PC-3 (cell line): ENCODE measurements at regions not wholly inside any gene's neighbourhood (a gene's known extent, or its start where the extent isn't known, plus 50 kb on each side); places are given as distances from the start of the nearest gene placed in this dataset.

Experiments used
- ATAC-seq: fragments of 200-7000 bp; cut with Tn5 transposase; 2 replicates; pipeline ENCODE4 v1.9.1; 2020; ENCODE audit warnings: mild to moderate bottlenecking, moderate library complexity
- BruUV-seq: library from RNA; stranded (reverse); fragments of 400-500 nt; replicated peaks from 2 replicates; lab custom pipeline; 2021; lab: Mats Ljungman, UMichigan
- CTCF ChIA-PET: fragments of 300-600 bp; sonication (Branson Sonifier 250); formaldehyde crosslinking; loops from one replicate; lab custom pipeline; 2022; ENCODE audit warnings: antibody characterized with exemption; lab: Charles Lee
- POLR2A ChIA-PET: fragments of 300-600 bp; sonication (Branson Sonifier 250); formaldehyde crosslinking; loops from one replicate; lab custom pipeline; 2022; ENCODE audit warnings: antibody characterized with exemption; ENCODE audit not compliant: unreplicated experiment; lab: Charles Lee
- DNase-seq: peaks from one replicate; pipeline ENCODE4 v3.0.0-alpha.2; 2015
- H2AFZ ChIP-seq: fragments of 300-600 bp; sonication (generic); 2 replicates; pipeline ENCODE4 v1.6.0; 2016; ENCODE audit warnings: antibody characterized with exemption, low read length
- H3F3A ChIP-seq: fragments of 300-600 bp; sonication (generic); one replicate; pipeline ENCODE4 v1.6.0; 2017; ENCODE audit warnings: antibody characterized with exemption, low read length, control low read depth, mild to moderate bottlenecking; ENCODE audit not compliant: unreplicated experiment
- H3K27ac ChIP-seq: fragments of 300-600 bp; sonication (generic); 2 replicates; pipeline ENCODE4 v1.5.1; 2016; ENCODE audit warnings: mild to moderate bottlenecking, low read length
- H3K27me3 ChIP-seq: fragments of 300-600 bp; sonication (generic); 2 replicates; pipeline ENCODE4 v1.6.1; 2016; ENCODE audit warnings: low read length, mixed read lengths
- H3K36me3 ChIP-seq: fragments of 300-600 bp; sonication (generic); 2 replicates; pipeline ENCODE4 v1.6.1; 2016; ENCODE audit warnings: low read depth, mixed run types, low read length, mixed read lengths
- H3K4me1 ChIP-seq: fragments of 300-600 bp; sonication (generic); 2 replicates; pipeline ENCODE4 v1.5.1; 2016; ENCODE audit warnings: low read length; ENCODE audit not compliant: insufficient read depth
- H3K4me2 ChIP-seq: fragments of 300-600 bp; sonication (generic); 2 replicates; pipeline ENCODE4 v1.6.0; 2016; ENCODE audit warnings: low read length
- H3K4me3 ChIP-seq: fragments of 300-600 bp; sonication (generic); 2 replicates; pipeline ENCODE4 v1.5.1; 2016; ENCODE audit warnings: mild to moderate bottlenecking, low read length, mixed read lengths
- H3K79me2 ChIP-seq: fragments of 300-600 bp; sonication (generic); 2 replicates; pipeline ENCODE4 v1.6.1; 2017; ENCODE audit warnings: low read length, mixed read lengths
- H3K9ac ChIP-seq: fragments of 300-600 bp; sonication (generic); 2 replicates; pipeline ENCODE4 v1.6.0; 2016; ENCODE audit warnings: mild to moderate bottlenecking, low read length
- H3K9me2 ChIP-seq: fragments of 300-600 bp; sonication (generic); replicated peaks from 2 replicates; pipeline ENCODE4 v1.6.1; 2016; ENCODE audit warnings: mixed run types, low read length, mixed read lengths
- H3K9me3 ChIP-seq: fragments of 300-600 bp; sonication (generic); 2 replicates; pipeline ENCODE4 v1.6.1; 2016; ENCODE audit warnings: low read length, mixed read lengths
- H4K20me1 ChIP-seq: fragments of 300-600 bp; sonication (generic); 2 replicates; pipeline ENCODE4 v1.6.1; 2016; ENCODE audit warnings: low read length, mixed read lengths
- CTCF ChIP-seq: fragments of 300-600 bp; sonication (generic); conservative IDR thresholded peaks from 2 replicates; pipeline ENCODE4 v1.5.1; 2017; ENCODE audit warnings: antibody characterized with exemption, low read depth, mild to moderate bottlenecking, low read length
- EZH2 ChIP-seq: fragments of 300-600 bp; sonication (generic); IDR thresholded peaks from one replicate; pipeline ENCODE4 v1.6.1; 2017; ENCODE audit warnings: antibody characterized with exemption, mild to moderate bottlenecking, low read length; ENCODE audit not compliant: unreplicated experiment
- EZH2phosphoT487 ChIP-seq: fragments of 300-600 bp; sonication (generic); IDR thresholded peaks from 2 replicates; pipeline ENCODE4 v1.6.1; 2018; ENCODE audit warnings: mild to moderate bottlenecking, antibody characterized with exemption, low read length, borderline replicate concordance
- intact Hi-C: fragments of 100-400 bp; cut with micrococcal nuclease; formaldehyde crosslinking; loops from 2 replicates; pipeline ENCODE4 v1.9.0; 2023

DNA sequence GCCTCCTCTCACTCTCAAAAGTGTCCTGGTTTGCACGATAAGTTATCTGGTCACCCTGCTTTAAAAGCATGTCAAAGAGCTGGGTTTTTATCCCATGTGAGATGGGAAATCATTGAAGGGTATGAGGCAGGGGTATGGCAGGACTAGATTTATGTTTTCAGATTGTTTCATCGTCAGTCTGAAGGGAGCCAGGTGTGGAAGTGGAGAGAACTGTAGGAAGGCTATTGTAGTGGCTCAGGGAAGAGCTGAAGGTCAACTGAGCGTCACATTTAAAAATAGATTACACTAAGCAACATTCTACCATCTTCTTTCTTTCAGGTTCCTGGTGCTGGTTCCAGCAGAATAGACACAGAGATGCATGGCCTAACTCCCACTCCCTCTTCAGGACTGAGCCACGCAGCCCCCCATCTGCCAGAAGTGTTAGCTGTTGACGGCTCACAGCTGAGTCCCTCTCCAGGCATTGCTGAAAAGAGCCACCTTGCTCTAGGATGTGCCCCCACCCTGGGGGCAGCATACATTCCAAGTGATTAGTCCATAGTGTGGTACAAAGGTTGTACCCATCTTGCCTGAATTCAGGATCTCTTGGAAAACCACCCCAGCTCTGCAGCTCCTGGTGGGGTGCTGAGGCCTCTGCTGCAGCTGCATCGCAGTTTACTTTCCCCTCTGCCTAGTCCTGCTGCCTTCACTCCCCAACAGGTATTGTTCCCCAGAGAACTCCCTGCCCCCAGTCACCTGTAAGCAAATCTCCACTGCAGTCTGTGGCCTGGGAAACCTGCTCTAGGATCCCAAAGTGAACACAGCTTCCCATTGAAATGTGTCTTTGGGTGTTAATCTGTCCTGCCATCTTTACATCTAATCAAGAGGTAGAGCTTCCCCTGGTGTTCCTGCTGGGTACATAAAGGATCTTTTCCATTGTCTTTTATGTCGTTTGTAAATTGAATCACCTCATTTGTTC, 79.5 kb upstream of the KLF7 start:
- Histone ChIP-seq H3K27me3 (no peaks in the 10 kb centered on the region), H2AFZ (no peak overlapping the region), H3K79me2 (no peaks in the 10 kb centered on the region), H3K27ac (no peak overlapping the region), H3K4me2 (no peak overlapping the region), H3K36me3 (no peaks in the 10 kb centered on the region), H3K9me3 (no peaks in the 10 kb centered on the region), H3K4me3 (no peak overlapping the region), H3K9me2 (no peaks in the 10 kb centered on the region), H3F3A (no peaks in the 10 kb centered on the region), H3K4me1 (peaks cover 25% of the 10 kb centered on the region), H4K20me1 (no peaks in the 10 kb centered on the region), H3K9ac (no peak overlapping the region)
- DNase-seq (no peak), ATAC-seq (no peak)
- CTCF ChIA-PET: no interaction called here
- POLR2A ChIA-PET: no interaction called here
- TF ChIP-seq EZH2 (no peak), EZH2phosphoT487 (no peak), CTCF (no peak)
- intact Hi-C loops: no loop called here
- no TSS peak for BruUV-seq

DNA sequence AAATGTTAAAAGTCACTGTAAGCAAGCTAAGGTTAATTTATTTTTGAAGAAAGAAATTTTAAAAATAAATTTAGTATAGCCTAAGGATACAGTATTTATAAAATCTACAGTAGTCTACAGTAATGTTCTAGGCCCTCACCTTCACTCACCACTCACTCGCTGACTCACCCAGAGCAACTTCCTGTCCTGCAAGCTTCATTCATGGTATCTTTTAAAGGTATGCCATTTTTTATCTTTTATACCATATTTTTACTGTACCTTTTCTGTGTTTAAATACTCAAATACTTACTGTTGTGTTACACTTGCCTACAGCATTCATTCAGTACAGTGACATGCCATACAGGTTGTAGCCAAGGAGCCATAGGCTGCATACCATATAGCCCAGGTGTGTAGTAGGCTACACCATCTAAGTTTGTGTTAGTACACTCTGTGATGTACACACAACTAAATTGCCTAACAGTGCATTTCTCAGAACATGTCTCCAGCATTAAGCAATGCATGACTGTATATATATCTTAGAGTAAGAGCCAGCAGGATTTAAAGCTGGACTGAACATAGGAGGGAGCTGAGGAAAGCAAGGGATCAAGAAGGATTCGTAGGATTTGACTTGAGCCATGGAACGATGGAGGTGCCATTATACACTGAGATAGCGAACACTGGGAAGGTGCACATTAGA, 83.1 kb upstream of the KLF7 start:
- POLR2A ChIA-PET: no interaction called here
- H3K4me3 ChIP-seq: no peak overlapping the region
- no peaks in the 10 kb centered on the region for H3K79me2 ChIP-seq
- intact Hi-C loops: no loop called here
- ATAC-seq (peak; percentile 78), DNase-seq (peak; percentile 65)
- peaks cover 36% of the 10 kb centered on the region for H3K4me1 ChIP-seq
- no peak overlapping the region for H2AFZ ChIP-seq
- H3K9me2 ChIP-seq: no peaks in the 10 kb centered on the region
- peak overlapping the region; percentile 17 for H3K4me2 ChIP-seq
- H3K27me3 ChIP-seq: no peaks in the 10 kb centered on the region
- BruUV-seq: no TSS peak
- no peaks in the 10 kb centered on the region for H3F3A ChIP-seq
- H3K27ac ChIP-seq: no peak overlapping the region
- no peaks in the 10 kb centered on the region for H3K9me3 ChIP-seq
- no peaks in the 10 kb centered on the region for H4K20me1 ChIP-seq
- H3K36me3 ChIP-seq: no peaks in the 10 kb centered on the region
- no peak for TF ChIP-seq EZH2phosphoT487
- no peak for TF ChIP-seq EZH2
- H3K9ac ChIP-seq: no peak overlapping the region
- CTCF ChIA-PET: interaction anchor here (0.7 kb wide), 1 partner anchor 685 kb away, joined by 3 read pairs; no protein-coding TSS in a partner anchor

DNA sequence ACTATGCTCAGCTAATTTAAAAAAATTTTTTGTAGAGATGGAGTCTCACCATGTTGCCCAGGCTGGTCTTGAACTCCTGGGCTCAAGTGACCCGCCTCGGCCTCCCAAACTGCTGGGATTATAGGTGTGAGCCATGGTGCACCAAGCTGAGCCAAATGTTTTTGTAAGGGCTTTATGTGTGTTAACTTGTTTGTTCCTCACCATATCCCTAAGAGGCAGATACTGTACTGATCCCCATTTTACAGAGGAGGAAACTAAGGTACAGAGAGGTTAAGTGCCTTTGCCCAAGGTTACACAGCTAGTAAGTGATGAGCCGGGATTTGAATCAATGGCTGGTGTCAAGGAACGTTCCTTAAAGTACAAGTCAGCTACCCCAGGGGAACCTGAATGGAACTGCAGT, 85.3 kb upstream of the KLF7 start:
- BruUV-seq: no TSS peak
- no peak for TF ChIP-seq EZH2phosphoT487
- TF ChIP-seq EZH2: no peak
- no peak for TF ChIP-seq CTCF
- Histone ChIP-seq H3K27ac (no peak overlapping the region), H3K9me3 (no peaks in the 10 kb centered on the region), H3K9ac (no peak overlapping the region), H3K4me3 (no peak overlapping the region), H2AFZ (no peak overlapping the region), H3K4me1 (peaks cover 58% of the 10 kb centered on the region), H3F3A (peaks cover 4% of the 10 kb centered on the region), H3K4me2 (no peak overlapping the region), H3K9me2 (no peaks in the 10 kb centered on the region), H3K27me3 (no peaks in the 10 kb centered on the region), H4K20me1 (no peaks in the 10 kb centered on the region), H3K79me2 (no peaks in the 10 kb centered on the region), H3K36me3 (no peaks in the 10 kb centered on the region)
- ChIA-PET POLR2A (no interaction called here), CTCF (no interaction called here)
- DNase-seq: no peak
- intact Hi-C loops: no loop called here
- no peak for ATAC-seq
